HEK293 (cell line): ENCODE measurements at regions not wholly inside any gene's neighbourhood (a gene's known extent, or its start where the extent isn't known, plus 50 kb on each side); places are given as distances from the start of the nearest gene placed in this dataset.

Experiments
- CTCF ChIP-seq: fragments of 450-650 bp; formaldehyde crosslinking; IDR thresholded peaks from 2 replicates; pipeline ENCODE4 v1.5.1; 2016; ENCODE audit warnings: missing biosample characterization, missing genetic modification characterization
- PBX3 ChIP-seq: sonication (generic); formaldehyde crosslinking; IDR thresholded peaks from 2 replicates; pipeline ENCODE4 v1.8.1; 2022; ENCODE audit warnings: mild to moderate bottlenecking, moderate library complexity, missing genetic modification reagents
- TCF7L2 ChIP-seq: IDR thresholded peaks from 2 replicates; pipeline ENCODE4 v1.6.1; 2011; ENCODE audit warnings: low read depth, mild to moderate bottlenecking, inconsistent platforms, low read length, moderate library complexity, borderline replicate concordance
- ZBTB26 ChIP-seq: fragments of 450-650 bp; formaldehyde crosslinking; optimal IDR thresholded peaks from 2 replicates; pipeline ENCODE3; 2016; ENCODE audit warnings: missing biosample characterization, mild to moderate bottlenecking, missing genetic modification characterization
- ZBTB44 ChIP-seq: fragments of 450-650 bp; IDR thresholded peaks from 2 replicates; pipeline ENCODE4 v1.5.1; 2018; ENCODE audit warnings: missing biosample characterization, mild to moderate bottlenecking, missing genetic modification characterization
- ZFP3 ChIP-seq: fragments of 450-650 bp; formaldehyde crosslinking; IDR thresholded peaks from 2 replicates; pipeline ENCODE4 v1.5.1; 2016; ENCODE audit warnings: low read depth, missing biosample characterization, missing genetic modification characterization
- ZFP69B ChIP-seq: fragments of 450-650 bp; formaldehyde crosslinking; IDR thresholded peaks from 2 replicates; pipeline ENCODE4 v1.5.1; 2016; ENCODE audit warnings: missing biosample characterization, missing genetic modification characterization
- ZNF248 ChIP-seq: fragments of 450-650 bp; formaldehyde crosslinking; IDR thresholded peaks from 2 replicates; pipeline ENCODE4 v1.5.1; 2017; ENCODE audit warnings: missing biosample characterization, missing genetic modification characterization
- ZNF274 ChIP-seq, 2 experiments: fragments of 200-500 bp in 1 of 2; fragments of 450-650 bp in 1 of 2; sonication (Bioruptor generic) in 1 of 2; formaldehyde crosslinking in 1 of 2; IDR thresholded peaks; 2 replicates each; pipeline versions ENCODE4 v1.5.1 to v1.6.1; 2014 to 2016; ENCODE audit warnings: borderline replicate concordance in 1 of 2, inconsistent platforms in 1 of 2, low read length in 1 of 2, missing biosample characterization in 1 of 2, missing genetic modification characterization in 1 of 2
- ZNF449 ChIP-seq: fragments of 450-650 bp; formaldehyde crosslinking; IDR thresholded peaks from 2 replicates; pipeline ENCODE4 v1.5.1; 2017; ENCODE audit warnings: missing biosample characterization, mild to moderate bottlenecking, missing genetic modification characterization, moderate library complexity
- ZNF624 ChIP-seq: fragments of 450-650 bp; formaldehyde crosslinking; IDR thresholded peaks from 2 replicates; pipeline ENCODE4 v1.5.1; 2017; ENCODE audit warnings: missing biosample characterization, missing genetic modification characterization
- ZNF660 ChIP-seq: fragments of 450-650 bp; IDR thresholded peaks from 2 replicates; pipeline ENCODE4 v1.5.1; 2018; ENCODE audit warnings: missing biosample characterization, mild to moderate bottlenecking, missing genetic modification characterization
- ZNF670 ChIP-seq: fragments of 450-650 bp; formaldehyde crosslinking; IDR thresholded peaks from 2 replicates; pipeline ENCODE4 v1.5.1; 2016; ENCODE audit warnings: missing biosample characterization, missing genetic modification characterization, low read depth
- ZNF830 ChIP-seq: fragments of 450-650 bp; IDR thresholded peaks from 2 replicates; pipeline ENCODE4 v1.5.0; 2018; ENCODE audit warnings: missing biosample characterization, missing genetic modification characterization, low read depth, mild to moderate bottlenecking, moderate library complexity

- TF ChIP-seq CTCF (no peak), ZNF449 (no peak), ZNF274 (IDR thresholded peaks at IDR 0.05; ENCODE audit: low read length) (no peak), ZNF274 (tag by site-specific recombination; IDR thresholded peaks at IDR 0.05; ENCODE audit: borderline replicate concordance) (no peak), ZNF248 (tag by site-specific recombination) (no peak), ZBTB44 (no peak), ZNF830 (tag by site-specific recombination) (no peak), TCF7L2 (no peak), ZNF670 (tag by site-specific recombination) (no peak), ZFP3 (tag by site-specific recombination) (no peak), ZNF660 (tag by site-specific recombination) (no peak), ZBTB26 (tag by site-specific recombination) (no peak), ZNF624 (tag by site-specific recombination) (no peak), PBX3 (CRISPR knock-in tag) (no peak), ZFP69B (tag by site-specific recombination) (no peak)
Observed at GRCh38 chr15:98277602-98278001, 317.1 kb downstream of the ARRDC4 start.
